Lung (tissue), 11 donors: ENCODE measurements at regions not wholly inside any gene's neighbourhood (a gene's known extent, or its start where the extent isn't known, plus 50 kb on each side); places are given as distances from the start of the nearest gene placed in this dataset.
A peak's percentile ranks its signal among the peaks of the same experiment; 100 is the strongest.

Experiments used
- ATAC-seq: fragments of 200-7000 bp; cut with Tn5 transposase; one replicate; pipeline ENCODE4 v1.9.1; 2020; ENCODE audit warnings: moderate number of reproducible peaks; ENCODE audit not compliant: insufficient read depth, low FRiP score
- DNase-seq, 3 donors: peaks; one replicate each; pipeline ENCODE4 v3.0.0-alpha.2; 2013 to 2017
- H3K27ac ChIP-seq, 2 donors: one replicate each; pipeline ENCODE4 v1.5.1; 2013; ENCODE audit warnings: mild to moderate bottlenecking in 2 of 2, moderate library complexity in 2 of 2, control low read depth in 1 of 2, inconsistent platforms in 1 of 2, low read depth in 1 of 2, low read length in 1 of 2
- H3K27me3 ChIP-seq, 3 donors: one replicate each; pipeline ENCODE4 v1.5.1; 2013; ENCODE audit warnings: low read length in 2 of 3; ENCODE audit not compliant: control insufficient read depth in 3 of 3, insufficient read depth in 3 of 3
- H3K36me3 ChIP-seq, 4 donors: one replicate each; pipeline ENCODE4 v1.5.1; 2013; ENCODE audit warnings: low read length in 4 of 4, mild to moderate bottlenecking in 1 of 4, moderate library complexity in 1 of 4; ENCODE audit not compliant: control insufficient read depth in 4 of 4, insufficient read depth in 4 of 4
- H3K4me1 ChIP-seq, 5 donors: one replicate each; pipeline ENCODE4 v1.5.1; 2013; ENCODE audit warnings: low read length in 5 of 5, mild to moderate bottlenecking in 2 of 5, moderate library complexity in 1 of 5; ENCODE audit not compliant: control insufficient read depth in 5 of 5, insufficient read depth in 5 of 5
- H3K4me3 ChIP-seq: one replicate; pipeline ENCODE4 v1.5.1; 2013; ENCODE audit warnings: mild to moderate bottlenecking, control low read depth, moderate library complexity
- H3K9ac ChIP-seq, 2 donors: one replicate each; pipeline ENCODE4 v1.5.1; 2013; ENCODE audit warnings: low read length in 2 of 2, control low read depth in 1 of 2; ENCODE audit not compliant: insufficient read depth in 1 of 2
- H3K9me3 ChIP-seq, 4 donors: one replicate each; pipeline ENCODE4 v1.5.1; 2013; ENCODE audit warnings: low read length in 3 of 4, mild to moderate bottlenecking in 1 of 4, moderate library complexity in 1 of 4; ENCODE audit not compliant: control insufficient read depth in 4 of 4, insufficient read depth in 3 of 4
- WGBS, 2 donors: extraction: QIAGEN DNeasy Blood & Tissue Kit; methylation state at CpG; one replicate each; pipeline ENCODE4 v1.1.7; 2013; 5-methylcytosine and 5-hydroxymethylcytosine counted together
- TF ChIP-seq, protein P1 (sequence below): IDR thresholded peaks from 2 replicates; pipeline ENCODE4 v1.5.1; 2012; ENCODE audit warnings: mild to moderate bottlenecking; ENCODE audit errors: control extremely low read depth, extremely low read depth
- donor health status: control.
- donor health status: control.
- donor health status: Bipolar disorder and iron deficiency.
- donor health status: healthy.
- donor health status: DM: yes; HTN: yes; CAD: no.

DNA sequence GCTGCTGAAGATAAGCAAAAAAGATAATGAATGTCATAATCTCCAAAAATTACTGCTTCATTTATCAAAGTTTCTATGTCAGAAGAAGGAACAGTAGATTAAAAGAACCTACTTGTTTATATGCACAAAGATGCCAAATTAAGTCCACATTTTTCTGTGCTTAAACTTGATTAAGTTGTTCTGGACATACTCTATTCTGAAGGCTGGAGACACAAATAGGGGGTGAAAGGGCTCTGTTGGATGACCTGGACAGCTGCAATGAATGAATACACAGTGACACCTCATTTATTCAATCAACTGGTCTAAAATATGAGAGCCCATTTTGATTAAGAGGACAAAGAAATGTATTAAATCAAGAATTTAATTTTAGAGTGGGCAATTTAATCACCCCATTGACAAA, 276.3 kb upstream of the PCDH9 start:
- H3K36me3 ChIP-seq, result no peaks in the 10 kb centered on the region
- H3K9me3 ChIP-seq, result no peaks in the 10 kb centered on the region
- no peaks in the 10 kb centered on the region for H3K27me3 ChIP-seq
- TF ChIP-seq, protein P1, sequence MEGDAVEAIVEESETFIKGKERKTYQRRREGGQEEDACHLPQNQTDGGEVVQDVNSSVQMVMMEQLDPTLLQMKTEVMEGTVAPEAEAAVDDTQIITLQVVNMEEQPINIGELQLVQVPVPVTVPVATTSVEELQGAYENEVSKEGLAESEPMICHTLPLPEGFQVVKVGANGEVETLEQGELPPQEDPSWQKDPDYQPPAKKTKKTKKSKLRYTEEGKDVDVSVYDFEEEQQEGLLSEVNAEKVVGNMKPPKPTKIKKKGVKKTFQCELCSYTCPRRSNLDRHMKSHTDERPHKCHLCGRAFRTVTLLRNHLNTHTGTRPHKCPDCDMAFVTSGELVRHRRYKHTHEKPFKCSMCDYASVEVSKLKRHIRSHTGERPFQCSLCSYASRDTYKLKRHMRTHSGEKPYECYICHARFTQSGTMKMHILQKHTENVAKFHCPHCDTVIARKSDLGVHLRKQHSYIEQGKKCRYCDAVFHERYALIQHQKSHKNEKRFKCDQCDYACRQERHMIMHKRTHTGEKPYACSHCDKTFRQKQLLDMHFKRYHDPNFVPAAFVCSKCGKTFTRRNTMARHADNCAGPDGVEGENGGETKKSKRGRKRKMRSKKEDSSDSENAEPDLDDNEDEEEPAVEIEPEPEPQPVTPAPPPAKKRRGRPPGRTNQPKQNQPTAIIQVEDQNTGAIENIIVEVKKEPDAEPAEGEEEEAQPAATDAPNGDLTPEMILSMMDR, result no peak
- no peaks in the 10 kb centered on the region for H3K4me1 ChIP-seq
- no peak overlapping the region for H3K4me3 ChIP-seq
- H3K27ac ChIP-seq, result no peak overlapping the region
- no peak overlapping the region for H3K9ac ChIP-seq
- ATAC-seq (no peak), DNase-seq (peak in 2 of 3 donors; percentile 4 to 15)

DNA sequence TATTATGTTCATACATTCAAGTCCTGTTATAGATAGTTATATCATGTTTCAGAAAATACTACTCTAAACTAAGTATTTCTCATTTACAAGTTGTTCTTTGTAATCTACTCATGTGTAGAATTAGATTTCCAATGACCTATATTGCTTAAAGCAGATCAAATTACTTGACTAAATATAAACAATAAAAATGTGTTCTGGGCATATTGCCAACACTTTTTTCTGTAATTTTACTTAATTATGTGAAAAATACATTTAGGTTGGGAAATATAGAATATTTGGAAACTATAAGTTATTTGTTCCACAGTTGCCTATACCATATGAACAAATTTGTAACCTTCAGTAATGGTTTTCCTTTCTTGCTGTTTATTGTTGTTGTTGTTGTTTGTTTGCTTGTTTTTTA, 275.2 kb upstream of the PCDH9 start:
- no peaks in the 10 kb centered on the region for H3K4me1 ChIP-seq
- H3K9ac ChIP-seq, result no peak overlapping the region
- H3K4me3 ChIP-seq, result no peak overlapping the region
- ATAC-seq (no peak), DNase-seq (peak in 2 of 3 donors; percentile 83 to 86)
- H3K27ac ChIP-seq, result no peak overlapping the region
- no peaks in the 10 kb centered on the region for H3K27me3 ChIP-seq
- no peaks in the 10 kb centered on the region for H3K9me3 ChIP-seq
- TF ChIP-seq, protein P1, result no peak
- no peaks in the 10 kb centered on the region for H3K36me3 ChIP-seq

DNA sequence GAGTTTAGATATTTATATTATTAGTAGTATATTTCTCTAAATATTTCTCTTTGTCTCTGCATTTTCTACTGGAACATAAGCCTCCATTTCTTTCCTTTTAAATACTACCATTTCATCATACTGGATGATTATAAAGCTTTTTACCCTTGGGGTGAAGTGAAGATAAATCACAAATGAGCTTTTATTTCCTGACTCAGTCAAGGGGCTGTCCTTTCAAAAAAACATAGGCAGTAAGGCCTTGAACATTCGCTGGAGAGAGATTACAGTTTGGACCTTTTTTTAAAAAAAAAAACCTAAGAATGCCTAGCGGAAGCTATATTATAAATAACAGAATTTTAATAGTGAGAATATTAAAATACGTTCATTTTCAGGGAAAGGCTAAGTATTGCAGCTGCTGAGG, 268.8 kb upstream of the PCDH9 start:
- no peak overlapping the region for H3K27ac ChIP-seq
- DNase-seq, result no peak
- H3K4me3 ChIP-seq, result no peak overlapping the region
- ATAC-seq, result no peak
- no peaks in the 10 kb centered on the region for H3K27me3 ChIP-seq
- 86 to 92% methylated on average over 3 of the region's 3 CpGs for WGBS, 2 donors
- H3K9ac ChIP-seq, result no peak overlapping the region
- H3K4me1 ChIP-seq, result no peaks in the 10 kb centered on the region
- TF ChIP-seq, protein P1, result no peak
- H3K36me3 ChIP-seq, result no peaks in the 10 kb centered on the region
- no peaks in the 10 kb centered on the region for H3K9me3 ChIP-seq

DNA sequence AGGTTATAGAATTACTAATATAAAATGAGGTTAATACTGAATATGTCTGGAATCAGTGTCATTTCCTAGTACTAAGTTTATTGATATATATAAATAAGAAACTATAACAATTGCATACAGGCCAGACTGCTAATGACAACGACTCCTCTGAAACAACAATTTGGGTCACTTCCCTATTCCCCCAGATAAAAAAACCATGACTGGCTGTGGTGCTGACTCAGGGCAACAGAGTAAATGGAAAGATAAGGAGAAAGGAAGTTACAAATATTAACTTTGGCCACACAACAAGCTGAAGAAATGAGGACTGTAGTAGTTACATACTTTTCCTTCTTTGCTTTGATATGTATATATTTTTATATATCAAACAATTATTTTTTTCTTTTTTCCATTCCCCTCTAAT, 263.7 kb upstream of the PCDH9 start:
- Histone ChIP-seq H3K4me3 (no peak overlapping the region), H3K27ac (no peak overlapping the region), H3K4me1 (no peaks in the 10 kb centered on the region), H3K9me3 (no peaks in the 10 kb centered on the region), H3K9ac (no peak overlapping the region), H3K27me3 (no peaks in the 10 kb centered on the region), H3K36me3 (no peaks in the 10 kb centered on the region)
- DNase-seq, result peak in 1 of 3 donors; percentile 8
- TF ChIP-seq, protein P1, result no peak
- ATAC-seq, result no peak
- WGBS, 2 donors, result 7 to 23% methylated on average over 1 of the region's 1 CpG
